ENCODE measurements at regions not wholly inside any gene's neighbourhood (a gene's known extent, or its start where the extent isn't known, plus 50 kb on each side); places are given as distances from the start of the nearest gene placed in this dataset.

DNA sequence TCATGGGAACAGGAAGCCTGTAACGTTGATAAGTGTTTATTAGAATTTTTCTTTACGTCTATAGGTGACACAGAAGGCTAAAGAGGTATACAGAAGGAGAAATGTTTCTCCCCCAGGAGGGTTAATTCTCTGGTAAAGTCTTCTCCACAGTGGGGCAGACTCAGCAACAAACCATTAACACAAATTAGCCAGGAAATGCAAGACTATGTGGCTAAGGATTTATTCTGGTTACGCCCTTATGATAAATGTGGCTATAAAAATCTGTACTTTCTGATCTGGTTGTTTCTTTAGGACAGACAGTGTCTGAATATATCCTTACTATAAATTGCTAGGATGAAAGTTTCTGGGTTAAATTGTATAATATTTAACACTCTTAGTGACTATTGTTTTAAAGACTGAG, 423.3 kb downstream of the FLRT2 start:
- H3K4me1 ChIP-seq (ENCODE audit: control insufficient read depth, low read length) = no peaks in the 10 kb centered on the region

DNA sequence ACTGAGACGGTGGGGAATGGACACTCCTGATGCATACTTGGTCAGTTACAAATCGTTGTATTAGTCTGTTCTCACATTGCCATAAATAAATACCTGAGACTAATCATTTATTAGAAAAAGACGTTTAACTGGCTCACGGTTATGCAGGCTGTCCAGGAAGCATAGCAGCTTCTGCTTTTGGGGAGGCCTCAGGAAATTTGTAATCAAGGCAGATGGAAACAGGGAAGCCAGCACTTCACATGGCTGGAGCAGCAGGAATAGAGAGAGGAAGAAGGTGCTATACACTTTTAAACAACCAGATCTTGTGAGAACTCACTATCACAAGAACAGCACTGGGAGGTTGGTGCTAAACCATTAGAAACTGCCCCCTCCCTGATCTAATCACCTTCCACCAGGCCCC, 418.2 kb downstream of the FLRT2 start:
- Histone ChIP-seq H4K20me1 (ENCODE audit: control insufficient read depth, insufficient read depth, low read depth, low read length) (no peaks in the 10 kb centered on the region), H3K79me2 (ENCODE audit: control insufficient read depth, low read length) (no peaks in the 10 kb centered on the region), H3K36me3 (ENCODE audit: control insufficient read depth, low read length) (no peaks in the 10 kb centered on the region), H3K27ac (ENCODE audit: low read depth, low read length) (no peak overlapping the region), H3K9me2 (replicated peaks; ENCODE audit: control insufficient read depth, low read length) (no peaks in the 10 kb centered on the region), H3K4me2 (ENCODE audit: low read length) (no peak overlapping the region), H3K9me3 (ENCODE audit: control insufficient read depth, insufficient read depth, low read length) (no peaks in the 10 kb centered on the region), H3K4me1 (ENCODE audit: control insufficient read depth, low read length) (no peaks in the 10 kb centered on the region), H3F3A (ENCODE audit: control insufficient read depth, insufficient read depth) (no peaks in the 10 kb centered on the region), H3K4me3 (ENCODE audit: low read length) (no peak overlapping the region), H3K27me3 (ENCODE audit: control insufficient read depth, low read length) (no peaks in the 10 kb centered on the region)
- no peak for TF ChIP-seq EZH2phosphoT487 (IDR thresholded peaks at IDR 0.05; ENCODE audit: borderline replicate concordance, low read length)
- TF ChIP-seq, protein P1, sequence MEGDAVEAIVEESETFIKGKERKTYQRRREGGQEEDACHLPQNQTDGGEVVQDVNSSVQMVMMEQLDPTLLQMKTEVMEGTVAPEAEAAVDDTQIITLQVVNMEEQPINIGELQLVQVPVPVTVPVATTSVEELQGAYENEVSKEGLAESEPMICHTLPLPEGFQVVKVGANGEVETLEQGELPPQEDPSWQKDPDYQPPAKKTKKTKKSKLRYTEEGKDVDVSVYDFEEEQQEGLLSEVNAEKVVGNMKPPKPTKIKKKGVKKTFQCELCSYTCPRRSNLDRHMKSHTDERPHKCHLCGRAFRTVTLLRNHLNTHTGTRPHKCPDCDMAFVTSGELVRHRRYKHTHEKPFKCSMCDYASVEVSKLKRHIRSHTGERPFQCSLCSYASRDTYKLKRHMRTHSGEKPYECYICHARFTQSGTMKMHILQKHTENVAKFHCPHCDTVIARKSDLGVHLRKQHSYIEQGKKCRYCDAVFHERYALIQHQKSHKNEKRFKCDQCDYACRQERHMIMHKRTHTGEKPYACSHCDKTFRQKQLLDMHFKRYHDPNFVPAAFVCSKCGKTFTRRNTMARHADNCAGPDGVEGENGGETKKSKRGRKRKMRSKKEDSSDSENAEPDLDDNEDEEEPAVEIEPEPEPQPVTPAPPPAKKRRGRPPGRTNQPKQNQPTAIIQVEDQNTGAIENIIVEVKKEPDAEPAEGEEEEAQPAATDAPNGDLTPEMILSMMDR (IDR thresholded peaks at IDR 0.05; ENCODE audit: low read depth, low read length, poor library complexity, severe bottlenecking) = no peak

More for the DNA sequence above, 423.3 kb downstream of the FLRT2 start:
- no peak for TF ChIP-seq EZH2phosphoT487 (IDR thresholded peaks at IDR 0.05; ENCODE audit: borderline replicate concordance, low read length)
- TF ChIP-seq, protein P1 (IDR thresholded peaks at IDR 0.05; ENCODE audit: low read depth, low read length, poor library complexity, severe bottlenecking) = no peak
- no peaks in the 10 kb centered on the region for H3K9me3 ChIP-seq (ENCODE audit: control insufficient read depth, insufficient read depth, low read length)
- H3K4me3 ChIP-seq (ENCODE audit: low read length) = no peak overlapping the region
- no peaks in the 10 kb centered on the region for H3K9me2 ChIP-seq (replicated peaks; ENCODE audit: control insufficient read depth, low read length)
- H3K4me2 ChIP-seq (ENCODE audit: low read length) = no peak overlapping the region
- no peaks in the 10 kb centered on the region for H3K36me3 ChIP-seq (ENCODE audit: control insufficient read depth, low read length)
- H3F3A ChIP-seq (ENCODE audit: control insufficient read depth, insufficient read depth) = no peaks in the 10 kb centered on the region
- no peaks in the 10 kb centered on the region for H3K27me3 ChIP-seq (ENCODE audit: control insufficient read depth, low read length)
- H3K79me2 ChIP-seq (ENCODE audit: control insufficient read depth, low read length) = no peaks in the 10 kb centered on the region
- H4K20me1 ChIP-seq (ENCODE audit: control insufficient read depth, insufficient read depth, low read depth, low read length) = no peaks in the 10 kb centered on the region
- H3K27ac ChIP-seq (ENCODE audit: low read depth, low read length) = no peak overlapping the region

DNA sequence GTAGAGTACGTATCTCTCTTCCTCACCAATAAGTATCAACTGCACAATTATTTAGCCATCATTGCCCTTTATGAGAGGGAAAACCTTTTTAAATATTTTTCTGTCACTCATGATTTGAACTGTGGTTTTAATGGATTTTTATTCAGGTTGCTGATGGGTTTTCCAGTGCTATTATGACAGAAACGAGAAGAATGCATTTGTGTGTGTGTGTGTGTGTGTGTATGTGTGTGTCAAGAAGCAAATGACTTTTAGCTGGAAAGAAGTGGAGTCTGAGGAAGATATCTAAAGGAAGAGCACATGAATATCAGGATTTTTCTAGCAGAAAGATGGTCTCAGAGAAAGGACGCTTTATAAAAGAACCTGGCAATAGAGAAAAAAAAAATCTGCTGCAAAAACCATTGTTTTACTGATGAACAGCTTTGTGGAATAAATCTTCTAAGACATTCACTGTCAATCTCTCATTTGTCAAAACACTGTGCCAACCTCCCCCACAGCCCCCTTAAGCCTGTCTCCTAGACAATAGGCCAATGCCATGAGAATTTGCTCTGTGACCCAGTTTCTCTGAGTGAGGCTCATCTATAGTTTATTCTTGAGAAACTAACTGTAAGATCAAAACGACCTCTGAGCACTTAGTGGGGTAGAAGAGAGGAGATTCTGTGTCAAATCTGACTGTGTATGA, 417.7 kb downstream of the FLRT2 start:
- H3K9me3 ChIP-seq (ENCODE audit: control insufficient read depth, insufficient read depth, low read length) = no peaks in the 10 kb centered on the region
- H4K20me1 ChIP-seq (ENCODE audit: control insufficient read depth, insufficient read depth, low read depth, low read length) = no peaks in the 10 kb centered on the region
- no peak overlapping the region for H3K4me2 ChIP-seq (ENCODE audit: low read length)
- H3K27me3 ChIP-seq (ENCODE audit: control insufficient read depth, low read length) = no peaks in the 10 kb centered on the region
- H3K4me3 ChIP-seq (ENCODE audit: low read length) = no peak overlapping the region
- H3K9me2 ChIP-seq (replicated peaks; ENCODE audit: control insufficient read depth, low read length) = no peaks in the 10 kb centered on the region
- H3K79me2 ChIP-seq (ENCODE audit: control insufficient read depth, low read length) = no peaks in the 10 kb centered on the region
- no peaks in the 10 kb centered on the region for H3K4me1 ChIP-seq (ENCODE audit: control insufficient read depth, low read length)
- no peak for TF ChIP-seq EZH2phosphoT487 (IDR thresholded peaks at IDR 0.05; ENCODE audit: borderline replicate concordance, low read length)
- TF ChIP-seq, protein P1 (IDR thresholded peaks at IDR 0.05; ENCODE audit: low read depth, low read length, poor library complexity, severe bottlenecking) = no peak
- H3F3A ChIP-seq (ENCODE audit: control insufficient read depth, insufficient read depth) = no peaks in the 10 kb centered on the region
- H3K36me3 ChIP-seq (ENCODE audit: control insufficient read depth, low read length) = no peaks in the 10 kb centered on the region
- no peak overlapping the region for H3K27ac ChIP-seq (ENCODE audit: low read depth, low read length)
